ENCODE measurements at regions not wholly inside any gene's neighbourhood (a gene's known extent, or its start where the extent isn't known, plus 50 kb on each side); places are given as distances from the start of the nearest gene placed in this dataset.

DNA sequence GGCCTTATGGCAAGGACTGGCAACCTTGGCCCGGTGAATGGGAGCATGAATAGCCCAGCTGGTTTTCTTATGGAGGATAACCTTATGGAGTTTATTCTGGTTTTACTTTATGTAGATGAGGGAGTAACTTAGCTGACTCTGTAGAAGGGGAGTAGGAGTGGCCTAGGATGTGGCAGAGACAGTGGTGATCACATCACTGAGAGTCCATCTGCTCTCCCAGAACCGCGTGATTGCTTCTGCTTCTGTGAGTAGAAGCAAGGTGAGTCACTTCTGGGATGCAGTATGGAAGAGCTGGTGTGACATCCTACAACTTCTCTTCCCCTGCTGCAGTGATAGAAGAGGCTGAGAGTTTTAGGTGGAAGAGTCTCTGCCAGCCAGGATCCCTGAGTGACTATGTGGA, 129.2 kb downstream of the RPS24 start:
- WGBS, 3 donors, result 90 to 95% (median 92%) methylated on average over 3 of the region's 3 CpGs
- no peak overlapping the region for H3K4me3 ChIP-seq
- intact Hi-C loops (cut with DNase I), result no loop called here
- DNase-seq, result no peak
- H3K27me3 ChIP-seq, result no peaks in the 10 kb centered on the region
- H3K27ac ChIP-seq, result no peak overlapping the region
- no peaks in the 10 kb centered on the region for H3K4me1 ChIP-seq (ENCODE audit: insufficient read depth)
- no peaks in the 10 kb centered on the region for H3K36me3 ChIP-seq
- TF ChIP-seq EP300 (IDR thresholded peaks at IDR 0.05) (no peak), POLR2A (IDR thresholded peaks at IDR 0.05) (no peak)
- TF ChIP-seq, protein P1, sequence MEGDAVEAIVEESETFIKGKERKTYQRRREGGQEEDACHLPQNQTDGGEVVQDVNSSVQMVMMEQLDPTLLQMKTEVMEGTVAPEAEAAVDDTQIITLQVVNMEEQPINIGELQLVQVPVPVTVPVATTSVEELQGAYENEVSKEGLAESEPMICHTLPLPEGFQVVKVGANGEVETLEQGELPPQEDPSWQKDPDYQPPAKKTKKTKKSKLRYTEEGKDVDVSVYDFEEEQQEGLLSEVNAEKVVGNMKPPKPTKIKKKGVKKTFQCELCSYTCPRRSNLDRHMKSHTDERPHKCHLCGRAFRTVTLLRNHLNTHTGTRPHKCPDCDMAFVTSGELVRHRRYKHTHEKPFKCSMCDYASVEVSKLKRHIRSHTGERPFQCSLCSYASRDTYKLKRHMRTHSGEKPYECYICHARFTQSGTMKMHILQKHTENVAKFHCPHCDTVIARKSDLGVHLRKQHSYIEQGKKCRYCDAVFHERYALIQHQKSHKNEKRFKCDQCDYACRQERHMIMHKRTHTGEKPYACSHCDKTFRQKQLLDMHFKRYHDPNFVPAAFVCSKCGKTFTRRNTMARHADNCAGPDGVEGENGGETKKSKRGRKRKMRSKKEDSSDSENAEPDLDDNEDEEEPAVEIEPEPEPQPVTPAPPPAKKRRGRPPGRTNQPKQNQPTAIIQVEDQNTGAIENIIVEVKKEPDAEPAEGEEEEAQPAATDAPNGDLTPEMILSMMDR (IDR thresholded peaks at IDR 0.05), result no peak
- no peaks in the 10 kb centered on the region for H3K9me3 ChIP-seq

DNA sequence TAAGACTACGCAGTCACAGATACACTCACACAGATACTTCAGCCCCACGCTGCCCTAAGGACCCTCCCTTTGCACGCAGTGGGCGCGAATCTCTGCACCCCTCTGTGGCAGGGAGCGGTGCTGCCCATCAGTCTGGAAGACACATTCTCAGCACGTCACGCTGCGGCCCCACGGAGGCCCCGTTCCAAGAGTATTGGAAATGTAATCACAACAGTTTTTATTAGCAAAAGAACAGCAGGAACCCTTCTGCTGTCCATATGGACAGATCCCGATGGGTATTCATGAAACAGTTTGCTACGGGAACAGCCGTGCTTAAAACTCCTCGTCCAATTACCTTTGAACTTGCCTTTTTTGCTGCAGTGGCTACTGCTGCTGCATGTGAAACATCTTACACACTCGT, 131.0 kb downstream of the RPS24 start:
- Histone ChIP-seq H3K27me3 (no peaks in the 10 kb centered on the region), H3K4me1 (ENCODE audit: insufficient read depth) (no peaks in the 10 kb centered on the region), H3K4me3 (no peak overlapping the region), H3K9me3 (no peaks in the 10 kb centered on the region), H3K36me3 (no peaks in the 10 kb centered on the region), H3K27ac (no peak overlapping the region)
- intact Hi-C loops (cut with DNase I), result no loop called here
- DNase-seq, result no peak
- WGBS, 3 donors, result 59 to 76% (median 60%) methylated on average over 16 of the region's 16 CpGs
- TF ChIP-seq, protein P1 (IDR thresholded peaks at IDR 0.05), result no peak
- TF ChIP-seq POLR2A (IDR thresholded peaks at IDR 0.05) (no peak), EP300 (IDR thresholded peaks at IDR 0.05) (no peak)

DNA sequence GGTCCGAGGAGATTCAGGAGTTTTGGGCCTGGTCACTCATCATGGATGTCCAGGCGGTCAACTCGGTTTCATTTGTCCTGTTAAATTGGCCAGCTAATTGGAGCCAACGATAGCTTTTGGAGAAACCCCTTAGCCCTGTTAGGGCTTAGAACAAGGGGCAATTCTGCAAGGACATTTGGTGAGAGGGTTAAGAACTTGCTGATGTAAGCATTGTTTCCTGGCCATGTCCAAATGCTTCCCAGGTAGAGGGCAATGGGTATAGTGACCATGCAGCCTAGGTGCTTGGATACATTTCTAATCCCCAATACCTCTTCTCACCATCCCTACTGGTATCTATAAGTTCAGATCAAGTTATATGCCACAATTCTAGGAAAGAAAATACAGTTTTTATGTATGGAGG, 131.5 kb downstream of the RPS24 start:
- intact Hi-C loops (cut with DNase I), result no loop called here
- DNase-seq, result no peak
- H3K4me3 ChIP-seq, result no peak overlapping the region
- H3K36me3 ChIP-seq, result no peaks in the 10 kb centered on the region
- H3K27ac ChIP-seq, result no peak overlapping the region
- H3K4me1 ChIP-seq (ENCODE audit: insufficient read depth), result no peaks in the 10 kb centered on the region
- WGBS, 3 donors, result 80 to 86% (median 85%) methylated on average over 4 of the region's 4 CpGs
- TF ChIP-seq EP300 (IDR thresholded peaks at IDR 0.05), result no peak
- H3K27me3 ChIP-seq, result no peaks in the 10 kb centered on the region
- no peaks in the 10 kb centered on the region for H3K9me3 ChIP-seq

DNA sequence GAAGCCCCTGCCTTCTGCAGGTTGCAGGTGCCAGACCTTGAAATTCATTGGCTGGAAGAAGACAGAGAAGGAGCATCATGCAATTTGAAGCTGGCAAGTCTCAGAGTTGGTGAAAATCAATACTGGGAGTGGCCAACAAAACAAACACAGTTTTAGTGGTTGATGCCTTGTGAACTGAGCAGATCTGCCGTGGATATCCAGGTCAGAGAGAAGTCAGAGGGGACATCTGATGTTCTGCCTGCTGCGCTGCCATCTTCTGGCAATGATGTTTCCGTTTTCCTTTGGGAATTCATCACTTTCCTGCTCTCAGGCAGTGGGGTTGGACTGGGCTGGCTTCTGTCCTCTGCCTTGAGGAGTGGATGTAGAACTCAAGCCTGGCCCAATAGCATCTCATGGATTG, 132.0 kb downstream of the RPS24 start:
- Histone ChIP-seq H3K27me3 (no peaks in the 10 kb centered on the region), H3K4me3 (no peak overlapping the region), H3K9me3 (no peaks in the 10 kb centered on the region), H3K4me1 (ENCODE audit: insufficient read depth) (no peaks in the 10 kb centered on the region), H3K36me3 (no peaks in the 10 kb centered on the region), H3K27ac (no peak overlapping the region)
- intact Hi-C loops (cut with DNase I), result no loop called here
- TF ChIP-seq, protein P1 (IDR thresholded peaks at IDR 0.05), result no peak
- TF ChIP-seq POLR2A (IDR thresholded peaks at IDR 0.05), result no peak
- TF ChIP-seq EP300 (IDR thresholded peaks at IDR 0.05), result no peak
- 62 to 67% (median 64%) methylated on average over 3 of the region's 3 CpGs for WGBS, 3 donors
- DNase-seq, result no peak

DNA sequence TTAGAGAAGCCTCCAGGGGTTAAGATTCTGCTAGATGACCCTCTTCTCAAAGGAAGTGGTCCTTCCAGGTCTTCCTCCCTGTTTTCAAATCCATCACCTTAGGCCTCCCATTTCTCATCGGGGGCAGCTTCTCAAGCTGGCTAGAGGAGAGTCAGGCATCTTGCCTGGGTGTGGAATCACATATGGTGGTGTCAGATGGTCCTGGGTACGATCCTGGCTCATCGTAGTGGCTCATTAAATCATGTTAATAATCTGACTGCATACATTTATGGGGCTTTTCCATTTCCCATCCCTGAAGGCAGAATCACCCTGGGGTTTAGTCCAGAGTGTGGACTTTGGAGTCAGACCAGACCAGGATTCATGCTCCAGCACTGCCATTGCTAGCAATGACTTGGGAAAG, 132.6 kb downstream of the RPS24 start:
- TF ChIP-seq EP300 (IDR thresholded peaks at IDR 0.05), result no peak
- no peak for TF ChIP-seq POLR2A (IDR thresholded peaks at IDR 0.05)
- TF ChIP-seq, protein P1 (IDR thresholded peaks at IDR 0.05), result no peak
- 83 to 96% (median 88%) methylated on average over 3 of the region's 3 CpGs for WGBS, 3 donors
- DNase-seq, result no peak

More for the DNA sequence above, 132.6 kb downstream of the RPS24 start:
- intact Hi-C loops (cut with DNase I), result no loop called here
- no peaks in the 10 kb centered on the region for H3K4me1 ChIP-seq (ENCODE audit: insufficient read depth)
- H3K9me3 ChIP-seq, result no peaks in the 10 kb centered on the region
- no peak overlapping the region for H3K4me3 ChIP-seq
- H3K36me3 ChIP-seq, result no peaks in the 10 kb centered on the region
- H3K27ac ChIP-seq, result no peak overlapping the region
- H3K27me3 ChIP-seq, result no peaks in the 10 kb centered on the region
